ENCODE measurements at regions not wholly inside any gene's neighbourhood (a gene's known extent, or its start where the extent isn't known, plus 50 kb on each side); places are given as distances from the start of the nearest gene placed in this dataset.
A peak's percentile ranks its signal among the peaks of the same experiment; 100 is the strongest.

- no peaks in the 10 kb centered on the region for H4K20me1 ChIP-seq (ENCODE audit: insufficient read depth, low read length)
- no peak overlapping the region for H2AFZ ChIP-seq (ENCODE audit: low read length)
- 0 out of 5 replicates have a peak, but pooled peaks cover 0 to 3% of the 10 kb centered on the region in 2 experiments for H3K27me3 ChIP-seq (ENCODE audit: control insufficient read depth in 1 of 2, insufficient read depth in 2 of 2, low read length in 2 of 2)
- no peak overlapping the region for H3K9ac ChIP-seq (ENCODE audit: insufficient read depth, low read depth, low read length)
- TF ChIP-seq ZNF264 (CRISPR knock-in tag; IDR thresholded peaks at IDR 0.05) (no peak), CEBPB (IDR thresholded peaks at IDR 0.05; ENCODE audit: borderline replicate concordance, low read depth, low read length) (peak; percentile 26; the same call in 1 of the 2 replicates)
- in situ Hi-C loops (cut with HindIII; ENCODE audit: extremely low pct_ligation_motif_present, low pct_unique_long_range_greater_than_20kb), result no loop called here
- no peaks in the 10 kb centered on the region for H3K79me2 ChIP-seq (ENCODE audit: insufficient read depth, low read length)
- no peak for DNase-seq (ENCODE audit: low spot score)
- FAIRE-seq, result no peak
- no peak for ATAC-seq
- no peak overlapping the region for H3K4me3 ChIP-seq (replicated peaks in 1 of 3; ENCODE audit: insufficient read depth in 1 of 3, low read depth in 2 of 3, low read length in 3 of 3)
- H3K9me3 ChIP-seq (ENCODE audit: low read length), result no peaks in the 10 kb centered on the region
- H3K36me3 ChIP-seq (replicated peaks in 1 of 2; ENCODE audit: control insufficient read depth in 1 of 2, insufficient read depth in 2 of 2, low read length in 2 of 2), result no peaks in the 10 kb centered on the region
- ChIA-PET CTCF (ENCODE audit: low intra/inter-chr PET ratio, low total read pairs) (no interaction called here), POLR2A (no interaction called here)
- BruUV-seq (replicated peaks), result no TSS peak
- H3K4me2 ChIP-seq (ENCODE audit: low read depth, low read length), result no peak overlapping the region
- 1% methylated on average over 4 of the region's 4 CpGs for WGBS (ENCODE audit: low lambda C conversion rate)
- H3K4me1 ChIP-seq (ENCODE audit: insufficient read depth, low read length), result no peaks in the 10 kb centered on the region
- intact Hi-C loops (cut with micrococcal nuclease; ENCODE audit: unreplicated experiment), result no loop called here
- no peak overlapping the region for H3K27ac ChIP-seq (ENCODE audit: extremely low read length, insufficient read depth, low read length)
These were observed 180.2 kb upstream of the CDH5 start for GRCh38 chr16:66186251-66186785.

GRCh38 chr16:66182592-66182991 is 183.9 kb upstream of the CDH5 start:
- WGBS (ENCODE audit: low lambda C conversion rate), result 0% methylated on average over 4 of the region's 4 CpGs
- intact Hi-C loops (cut with micrococcal nuclease; ENCODE audit: unreplicated experiment), result no loop called here
- CTCF ChIA-PET (ENCODE audit: low intra/inter-chr PET ratio, low total read pairs), result no interaction called here
- ATAC-seq (no peak), DNase-seq (ENCODE audit: low spot score) (no peak), FAIRE-seq (no peak)
- no peak overlapping the region for H2AFZ ChIP-seq (ENCODE audit: low read length)
- no peaks in the 10 kb centered on the region for H4K20me1 ChIP-seq (ENCODE audit: insufficient read depth, low read length)
- H3K4me2 ChIP-seq (ENCODE audit: low read depth, low read length), result no peak overlapping the region
- H3K27me3 ChIP-seq (ENCODE audit: control insufficient read depth in 1 of 2, insufficient read depth in 2 of 2, low read length in 2 of 2), result peaks cover 0 to 6% of the 10 kb centered on the region in 2 experiments; a peak in 1 of 5 replicates
- in situ Hi-C loops (cut with HindIII; ENCODE audit: extremely low pct_ligation_motif_present, low pct_unique_long_range_greater_than_20kb), result no loop called here
- no TSS peak for BruUV-seq (replicated peaks)
- no peak overlapping the region for H3K9ac ChIP-seq (ENCODE audit: insufficient read depth, low read depth, low read length)
- no peak overlapping the region for H3K27ac ChIP-seq (ENCODE audit: extremely low read length, insufficient read depth, low read length)
- peak; percentile 57; the same call in 1 of the 2 replicates for TF ChIP-seq CREB1 (IDR thresholded peaks at IDR 0.05)
- no peak for TF ChIP-seq CREB1 (CRISPR knock-in tag; IDR thresholded peaks at IDR 0.05)
- no peak for TF ChIP-seq HMGA1 (CRISPR knock-in tag; conservative IDR thresholded peaks at IDR 0.05)
- no peaks in the 10 kb centered on the region; the same call in 1 of the 2 replicates for H3K9me3 ChIP-seq (ENCODE audit: low read length)
- no peak overlapping the region for H3K4me3 ChIP-seq (replicated peaks in 1 of 3; ENCODE audit: insufficient read depth in 1 of 3, low read depth in 2 of 3, low read length in 3 of 3)
- H3K36me3 ChIP-seq (replicated peaks in 1 of 2; ENCODE audit: control insufficient read depth in 1 of 2, insufficient read depth in 2 of 2, low read length in 2 of 2), result no peaks in the 10 kb centered on the region
- no peaks in the 10 kb centered on the region for H3K79me2 ChIP-seq (ENCODE audit: insufficient read depth, low read length)
- POLR2A ChIA-PET, result no interaction called here
- no peaks in the 10 kb centered on the region for H3K4me1 ChIP-seq (ENCODE audit: insufficient read depth, low read length)
